ENCODE measurements at regions not wholly inside any gene's neighbourhood (a gene's known extent, or its start where the extent isn't known, plus 50 kb on each side); places are given as distances from the start of the nearest gene placed in this dataset.
"Not testable (repeated sequence)": the region's sequence is repeated elsewhere in the genome, so short reads cannot be mapped to it uniquely, and the experiment has no call there.

GRCh38 chrX:87941841-87942240 lies 424.2 kb downstream of the KLHL4 start:
- DNase-seq = no peak

- DNase-seq = no peak
Observed at GRCh38 chrX:87961471-87961870, 443.9 kb downstream of the KLHL4 start.

DNA sequence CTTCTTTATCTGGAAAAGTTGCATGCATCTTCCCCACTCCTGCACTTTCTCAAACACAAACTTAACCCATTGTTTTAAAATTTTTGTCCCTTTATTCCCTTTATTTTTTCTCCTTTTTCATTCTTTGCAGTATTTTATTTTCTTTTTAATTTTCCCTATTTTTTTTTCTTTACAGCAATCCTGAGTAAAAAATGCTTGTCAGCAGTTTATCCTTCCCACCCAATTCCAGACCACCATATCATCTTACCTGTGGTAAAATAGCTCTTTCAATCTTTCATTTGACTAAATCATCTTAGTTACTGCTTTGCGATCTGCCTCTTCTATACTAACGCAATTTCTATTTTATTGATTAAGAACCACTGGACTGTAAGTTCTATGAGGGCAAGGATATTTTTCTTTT lies 450.5 kb downstream of the KLHL4 start:
- no peak for DNase-seq

DNA sequence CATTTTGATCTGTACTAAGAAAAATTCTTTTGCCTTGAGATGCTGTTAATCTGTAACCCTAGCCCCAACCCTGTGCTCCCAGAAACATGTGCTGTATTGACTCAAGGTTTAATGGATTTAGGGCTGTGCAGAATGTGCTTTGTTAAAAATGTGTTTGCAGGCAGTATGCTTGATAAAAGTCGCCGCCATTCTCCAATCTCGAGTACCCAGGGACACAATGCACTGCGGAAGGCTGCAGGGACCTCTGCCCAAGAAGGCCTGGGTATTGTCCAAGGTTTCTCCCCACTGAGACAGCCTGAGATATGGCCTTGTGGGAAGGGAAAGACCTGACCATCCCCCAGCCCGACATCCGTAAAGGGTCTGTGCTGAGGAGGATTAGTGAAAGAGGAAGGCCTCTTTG lies 454.5 kb downstream of the KLHL4 start:
- not testable (repeated sequence) for DNase-seq

DNA sequence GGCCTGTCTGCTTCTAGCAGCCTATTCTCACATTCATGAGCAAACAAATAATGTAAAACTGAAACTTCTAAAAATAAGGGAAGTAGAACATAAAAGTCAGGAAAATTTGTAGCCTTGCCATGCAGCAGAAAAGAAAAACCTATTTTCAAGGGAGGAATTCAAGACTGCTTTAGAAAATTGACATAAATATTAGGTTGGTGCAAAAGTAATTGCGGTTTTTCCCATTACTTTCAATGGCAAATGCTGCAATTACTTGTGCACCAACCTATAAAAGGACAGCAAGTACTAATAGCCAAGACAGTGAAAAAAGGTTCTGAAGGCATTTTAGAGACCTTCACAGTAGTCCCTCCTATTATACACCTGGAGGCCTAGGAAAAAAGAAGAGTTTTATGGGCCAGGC lies 457.8 kb downstream of the KLHL4 start:
- no peak for DNase-seq

DNA sequence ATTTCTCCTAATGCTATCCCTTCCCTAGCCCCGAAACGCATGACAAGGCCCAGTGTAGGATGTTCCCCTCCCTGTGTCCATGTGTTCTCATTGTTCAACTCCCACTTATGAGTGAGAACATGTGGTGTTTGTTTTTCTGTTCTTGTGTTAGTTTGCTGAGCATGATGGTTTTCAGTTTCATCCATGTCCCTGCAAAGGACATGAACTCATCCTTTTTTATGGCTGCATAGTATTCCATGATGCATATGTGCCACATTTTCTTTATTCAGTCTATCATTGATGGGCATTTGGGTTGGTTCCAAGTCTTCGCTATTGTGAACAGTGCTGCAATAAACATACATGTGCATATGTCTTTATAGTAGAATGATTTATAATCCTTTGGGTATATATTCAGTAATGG lies 490.3 kb downstream of the KLHL4 start:
- not testable (repeated sequence) for DNase-seq

DNA sequence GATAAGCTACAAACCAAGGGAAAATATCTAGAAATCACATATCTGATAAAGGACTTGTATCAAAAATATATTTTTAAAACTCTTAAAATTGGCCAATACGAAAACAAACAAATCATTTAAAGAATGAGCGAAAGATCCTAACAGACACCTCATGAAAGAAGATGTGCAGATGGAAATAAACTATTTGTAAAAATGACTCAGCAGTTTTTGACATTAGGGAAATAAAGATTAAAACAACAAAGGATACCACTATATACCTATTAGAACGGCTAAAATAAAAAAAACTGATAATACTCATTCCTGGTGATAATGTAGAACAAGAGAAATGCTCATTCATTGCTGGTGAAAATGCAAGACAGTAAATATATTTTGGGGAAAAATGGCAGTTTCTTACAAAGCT lies 506.4 kb downstream of the KLHL4 start:
- DNase-seq = no peak

GRCh38 chrX:88072339-88073030 lies 554.9 kb downstream of the KLHL4 start:
- DNase-seq = no peak

GRCh38 chrX:88101968-88102367 lies 584.4 kb downstream of the KLHL4 start:
- DNase-seq = no peak

DNA sequence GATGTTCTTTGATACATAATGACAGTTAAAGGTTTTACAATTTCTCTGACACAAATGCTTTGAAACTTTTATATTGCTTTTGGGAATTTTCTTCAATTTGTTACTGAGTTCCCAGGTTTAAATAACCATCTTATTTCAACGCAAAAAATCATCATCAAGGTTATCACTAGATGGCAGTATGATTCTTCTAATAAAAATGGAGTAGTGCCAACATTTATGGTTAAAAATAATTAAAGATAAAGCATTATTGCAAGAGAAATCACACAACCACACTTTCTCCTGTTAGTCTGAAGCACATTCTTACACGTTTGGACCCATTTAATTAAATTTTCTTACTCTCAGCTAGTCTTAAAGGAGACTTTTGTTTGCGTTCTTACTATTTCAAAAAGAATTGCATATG lies 611.3 kb upstream of the CPXCR1 start:
- DNase-seq = no peak

DNA sequence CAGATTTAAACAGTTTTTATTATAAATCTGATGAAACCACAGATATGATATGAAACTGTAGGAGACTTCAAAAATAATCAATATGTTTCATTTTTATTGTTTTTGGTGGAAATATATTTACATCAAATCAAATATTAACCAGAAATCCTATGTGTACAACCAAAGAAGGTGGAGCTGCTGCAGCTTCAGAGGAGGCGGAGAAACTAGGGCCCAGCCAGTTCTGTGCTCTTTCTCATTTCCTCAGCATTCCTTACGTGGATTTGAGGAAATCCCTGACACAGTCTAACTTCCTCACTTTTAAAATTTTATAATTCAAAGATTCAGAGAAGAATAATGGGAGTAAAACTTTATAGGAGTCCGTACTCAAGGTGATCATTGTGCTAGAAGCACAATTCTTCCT lies 610.7 kb upstream of the CPXCR1 start:
- no peak for DNase-seq

DNA sequence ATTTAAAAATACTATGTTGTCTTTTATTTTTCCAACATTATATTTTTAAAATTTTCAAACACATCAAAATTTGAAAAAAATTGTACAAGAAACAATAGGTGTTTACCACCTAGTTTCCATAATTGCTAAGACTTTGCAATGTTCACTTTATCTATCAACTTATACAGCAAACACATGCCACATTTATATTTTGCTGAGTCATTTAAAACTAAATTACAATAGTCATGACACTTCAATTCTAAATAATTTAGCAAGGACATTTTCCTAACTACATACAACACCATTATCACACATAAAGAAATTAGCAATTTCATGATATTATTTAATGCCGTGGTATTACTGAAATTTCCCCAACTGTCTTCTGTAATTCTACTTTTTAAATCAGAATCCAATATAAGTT lies 600.4 kb upstream of the CPXCR1 start:
- no peak for DNase-seq

- DNase-seq = no peak
Observed at GRCh38 chrX:88170553-88170952, 576.5 kb upstream of the CPXCR1 start.

- DNase-seq = not testable (repeated sequence)
Observed at GRCh38 chrX:88173932-88174440, 573.0 kb upstream of the CPXCR1 start.

DNA sequence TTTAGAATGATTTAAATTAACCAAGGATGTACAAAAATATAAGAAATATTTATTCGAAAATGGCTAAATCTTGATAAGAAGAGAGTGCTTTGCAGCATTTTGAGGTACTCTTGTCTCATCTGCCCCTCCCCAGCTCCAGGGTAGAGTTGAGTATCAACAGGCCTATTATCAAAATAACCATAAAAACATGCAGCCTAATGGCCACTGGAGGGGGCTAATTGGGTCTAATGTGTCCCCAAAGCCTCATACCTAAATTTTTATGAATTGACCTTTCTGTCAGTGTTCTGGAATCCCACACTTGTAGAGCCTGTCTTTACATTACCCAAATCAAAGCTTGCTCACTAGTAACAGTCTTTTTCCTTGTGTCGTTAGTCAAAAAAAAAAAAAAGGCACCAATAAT lies 544.9 kb upstream of the CPXCR1 start:
- no peak for DNase-seq

DNA sequence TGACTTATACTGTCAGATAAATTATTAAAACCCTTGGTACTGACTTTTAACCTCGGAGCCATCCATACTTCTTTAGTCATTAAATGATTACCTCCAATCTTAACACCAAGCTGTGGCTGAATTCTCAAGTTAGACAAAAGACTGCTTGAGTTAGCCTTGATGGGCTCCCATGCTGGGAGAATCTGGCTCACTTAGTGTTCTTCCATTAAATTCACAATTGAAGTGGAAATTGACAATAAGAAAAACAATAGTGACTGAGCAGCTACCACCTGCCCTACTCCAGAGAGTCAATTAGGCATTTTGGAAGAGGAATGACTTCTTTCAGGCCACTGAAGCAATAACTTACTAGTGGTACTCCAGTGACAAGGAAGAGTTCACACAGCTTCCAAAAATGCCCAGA lies 503.0 kb upstream of the CPXCR1 start:
- DNase-seq = no peak

DNA sequence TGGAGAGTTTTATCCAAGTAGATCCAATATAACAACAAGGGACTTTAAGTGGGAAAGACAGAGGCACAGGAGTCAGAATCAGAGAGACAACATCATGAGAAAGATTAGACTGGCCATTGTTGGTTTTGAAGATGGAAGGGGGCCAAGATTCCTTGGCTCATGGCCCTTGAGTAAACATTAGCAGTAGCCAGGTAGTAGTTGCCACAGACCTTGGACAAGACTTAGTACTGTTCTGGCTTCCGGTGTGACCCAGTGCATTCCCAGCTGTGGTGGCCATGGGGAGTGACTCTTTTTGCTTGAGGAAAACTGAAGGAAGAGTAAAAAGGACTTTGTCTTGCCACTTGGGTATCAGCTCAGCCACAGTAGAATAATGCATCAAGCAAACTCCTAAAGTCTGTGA lies 462.2 kb upstream of the CPXCR1 start:
- no peak for DNase-seq

- DNase-seq = not testable (repeated sequence)
Observed at GRCh38 chrX:88313972-88314371, 433.1 kb upstream of the CPXCR1 start.

- DNase-seq = no peak
Observed at GRCh38 chrX:88325634-88326033, 421.4 kb upstream of the CPXCR1 start.

DNA sequence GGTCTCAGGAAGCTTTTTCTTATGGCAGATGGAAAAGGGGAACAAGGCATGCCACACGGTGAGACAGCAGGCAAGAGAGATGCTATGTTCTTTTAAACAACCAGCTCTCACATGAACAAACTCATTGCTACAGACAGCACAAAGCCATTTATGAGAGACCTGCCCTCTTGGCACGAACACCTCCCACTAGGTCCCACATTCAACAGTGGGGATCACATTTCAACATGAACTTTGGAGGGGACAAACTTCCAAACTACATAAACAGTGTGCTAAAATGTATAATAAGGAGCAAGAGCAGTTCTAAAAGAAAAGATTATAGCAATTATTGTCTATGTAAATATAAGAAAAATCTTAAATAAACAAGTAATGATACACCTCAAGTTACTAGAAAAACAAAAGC lies 391.8 kb upstream of the CPXCR1 start:
- no peak for DNase-seq

DNA sequence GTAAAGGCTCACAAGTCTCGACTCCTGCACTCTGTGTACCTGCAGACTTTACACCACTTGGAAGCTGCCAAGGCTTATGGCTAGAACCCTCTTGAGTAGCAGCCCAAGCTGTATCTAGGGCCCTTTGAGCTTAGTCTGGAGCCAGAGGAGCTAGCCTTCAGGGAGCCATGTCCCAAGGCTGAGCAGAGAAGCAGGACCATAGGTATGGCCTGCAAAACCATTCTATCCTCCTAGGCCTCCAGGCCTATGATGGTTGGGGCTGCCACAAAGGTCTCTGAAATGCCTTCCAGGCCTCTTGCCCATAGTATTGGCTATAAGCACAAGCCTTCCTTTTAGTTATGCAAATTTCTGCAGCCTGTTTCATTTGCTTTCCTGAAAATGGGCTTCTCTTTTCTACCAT lies 380.7 kb upstream of the CPXCR1 start:
- DNase-seq = no peak

- no peak for DNase-seq
Observed at GRCh38 chrX:88378406-88378805, 368.6 kb upstream of the CPXCR1 start.

DNA sequence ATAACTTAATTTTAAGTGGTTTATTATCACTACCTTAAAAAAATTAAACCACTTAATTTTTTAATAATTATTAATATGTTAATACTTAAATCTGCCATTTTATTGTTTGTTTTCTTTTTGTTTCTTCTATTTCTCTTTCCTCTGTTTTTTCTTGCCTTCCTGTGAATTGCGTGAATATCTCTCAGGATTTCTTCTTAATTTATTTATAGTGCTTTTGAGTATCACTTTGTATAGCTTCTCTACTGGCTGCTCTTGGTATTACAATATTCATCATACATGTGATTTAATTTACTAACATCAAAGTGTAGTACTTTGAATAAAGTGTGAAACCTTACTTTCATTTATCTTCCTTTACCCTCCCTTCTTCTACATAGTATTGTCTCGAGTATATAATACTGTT lies 349.5 kb upstream of the CPXCR1 start:
- DNase-seq = no peak

- no peak for DNase-seq
Observed at GRCh38 chrX:88416002-88416401, 331.0 kb upstream of the CPXCR1 start.

All from anterior cingulate cortex (tissue), 58 donors.